ENCODE measurements at regions not wholly inside any gene's neighbourhood (a gene's known extent, or its start where the extent isn't known, plus 50 kb on each side); places are given as distances from the start of the nearest gene placed in this dataset.

GRCh38 chr3:103105206-103105605 lies 670.4 kb downstream of the ZPLD1 start:
- no peaks in the 10 kb centered on the region for H3K27me3 ChIP-seq (ENCODE audit: control insufficient read depth in 2 of 2, insufficient read depth in 2 of 2, low read length in 2 of 2)
- H3K4me1 ChIP-seq (ENCODE audit: control insufficient read depth in 2 of 2, insufficient read depth in 2 of 2, low read length in 2 of 2): no peaks in the 10 kb centered on the region
- no peaks in the 10 kb centered on the region for H3K9me3 ChIP-seq (ENCODE audit: control insufficient read depth in 2 of 2, low read length in 2 of 2)
- no peak overlapping the region for H3K27ac ChIP-seq (ENCODE audit: low read depth in 2 of 2, low read length in 2 of 2)
- H3K36me3 ChIP-seq (ENCODE audit: control insufficient read depth in 2 of 2, insufficient read depth in 2 of 2, low read length in 2 of 2): no peaks in the 10 kb centered on the region
- H3K4me3 ChIP-seq (ENCODE audit: low read length in 2 of 2): no peak overlapping the region
- no peak overlapping the region for H3K9ac ChIP-seq (ENCODE audit: low read depth in 1 of 2, low read length in 2 of 2)

- no peak overlapping the region for H3K4me3 ChIP-seq (ENCODE audit: low read length in 2 of 2)
- H3K9ac ChIP-seq (ENCODE audit: low read depth in 1 of 2, low read length in 2 of 2): no peak overlapping the region
- no peaks in the 10 kb centered on the region for H3K27me3 ChIP-seq (ENCODE audit: control insufficient read depth in 2 of 2, insufficient read depth in 2 of 2, low read length in 2 of 2)
- H3K9me3 ChIP-seq (ENCODE audit: control insufficient read depth in 2 of 2, low read length in 2 of 2): no peaks in the 10 kb centered on the region
- H3K36me3 ChIP-seq (ENCODE audit: control insufficient read depth in 2 of 2, insufficient read depth in 2 of 2, low read length in 2 of 2): no peaks in the 10 kb centered on the region
- no peak overlapping the region for H3K27ac ChIP-seq (ENCODE audit: low read depth in 2 of 2, low read length in 2 of 2)
- no peaks in the 10 kb centered on the region for H3K4me1 ChIP-seq (ENCODE audit: control insufficient read depth in 2 of 2, insufficient read depth in 2 of 2, low read length in 2 of 2)
Measured at GRCh38 chr3:103112273-103112672, 677.5 kb downstream of the ZPLD1 start.

- Histone ChIP-seq H3K36me3 (ENCODE audit: control insufficient read depth in 2 of 2, insufficient read depth in 2 of 2, low read length in 2 of 2) (no peaks in the 10 kb centered on the region), H3K4me3 (ENCODE audit: low read length in 2 of 2) (no peak overlapping the region), H3K27me3 (ENCODE audit: control insufficient read depth in 2 of 2, insufficient read depth in 2 of 2, low read length in 2 of 2) (no peaks in the 10 kb centered on the region), H3K9ac (ENCODE audit: low read depth in 1 of 2, low read length in 2 of 2) (no peak overlapping the region), H3K9me3 (ENCODE audit: control insufficient read depth in 2 of 2, low read length in 2 of 2) (no peaks in the 10 kb centered on the region), H3K27ac (ENCODE audit: low read depth in 2 of 2, low read length in 2 of 2) (no peak overlapping the region), H3K4me1 (ENCODE audit: control insufficient read depth in 2 of 2, insufficient read depth in 2 of 2, low read length in 2 of 2) (no peaks in the 10 kb centered on the region)
Measured at GRCh38 chr3:103126115-103126514, 691.3 kb downstream of the ZPLD1 start.

- Histone ChIP-seq H3K36me3 (ENCODE audit: control insufficient read depth in 2 of 2, insufficient read depth in 2 of 2, low read length in 2 of 2) (no peaks in the 10 kb centered on the region), H3K9ac (ENCODE audit: low read depth in 1 of 2, low read length in 2 of 2) (no peak overlapping the region), H3K4me3 (ENCODE audit: low read length in 2 of 2) (no peak overlapping the region), H3K27me3 (ENCODE audit: control insufficient read depth in 2 of 2, insufficient read depth in 2 of 2, low read length in 2 of 2) (no peaks in the 10 kb centered on the region), H3K9me3 (ENCODE audit: control insufficient read depth in 2 of 2, low read length in 2 of 2) (no peaks in the 10 kb centered on the region), H3K27ac (ENCODE audit: low read depth in 2 of 2, low read length in 2 of 2) (no peak overlapping the region), H3K4me1 (ENCODE audit: control insufficient read depth in 2 of 2, insufficient read depth in 2 of 2, low read length in 2 of 2) (no peaks in the 10 kb centered on the region)
Measured at GRCh38 chr3:103127098-103127630, 692.3 kb downstream of the ZPLD1 start.

- Histone ChIP-seq H3K4me3 (ENCODE audit: low read length in 2 of 2) (no peak overlapping the region), H3K36me3 (ENCODE audit: control insufficient read depth in 2 of 2, insufficient read depth in 2 of 2, low read length in 2 of 2) (no peaks in the 10 kb centered on the region), H3K9me3 (ENCODE audit: control insufficient read depth in 2 of 2, low read length in 2 of 2) (no peaks in the 10 kb centered on the region), H3K9ac (ENCODE audit: low read depth in 1 of 2, low read length in 2 of 2) (no peak overlapping the region), H3K4me1 (ENCODE audit: control insufficient read depth in 2 of 2, insufficient read depth in 2 of 2, low read length in 2 of 2) (no peaks in the 10 kb centered on the region), H3K27me3 (ENCODE audit: control insufficient read depth in 2 of 2, insufficient read depth in 2 of 2, low read length in 2 of 2) (no peaks in the 10 kb centered on the region), H3K27ac (ENCODE audit: low read depth in 2 of 2, low read length in 2 of 2) (no peak overlapping the region)
Measured at GRCh38 chr3:103127737-103128136, 692.9 kb downstream of the ZPLD1 start.

- Histone ChIP-seq H3K27me3 (ENCODE audit: control insufficient read depth in 2 of 2, insufficient read depth in 2 of 2, low read length in 2 of 2) (no peaks in the 10 kb centered on the region), H3K4me1 (ENCODE audit: control insufficient read depth in 2 of 2, insufficient read depth in 2 of 2, low read length in 2 of 2) (no peaks in the 10 kb centered on the region), H3K36me3 (ENCODE audit: control insufficient read depth in 2 of 2, insufficient read depth in 2 of 2, low read length in 2 of 2) (no peaks in the 10 kb centered on the region), H3K4me3 (ENCODE audit: low read length in 2 of 2) (no peak overlapping the region), H3K9ac (ENCODE audit: low read depth in 1 of 2, low read length in 2 of 2) (no peak overlapping the region), H3K27ac (ENCODE audit: low read depth in 2 of 2, low read length in 2 of 2) (no peak overlapping the region), H3K9me3 (ENCODE audit: control insufficient read depth in 2 of 2, low read length in 2 of 2) (no peaks in the 10 kb centered on the region)
Measured at GRCh38 chr3:103134023-103134724, 699.4 kb downstream of the ZPLD1 start.

GRCh38 chr3:103136621-103137020 lies 701.8 kb downstream of the ZPLD1 start:
- Histone ChIP-seq H3K27me3 (ENCODE audit: control insufficient read depth in 2 of 2, insufficient read depth in 2 of 2, low read length in 2 of 2) (no peaks in the 10 kb centered on the region), H3K4me1 (ENCODE audit: control insufficient read depth in 2 of 2, insufficient read depth in 2 of 2, low read length in 2 of 2) (no peaks in the 10 kb centered on the region), H3K4me3 (ENCODE audit: low read length in 2 of 2) (no peak overlapping the region), H3K9ac (ENCODE audit: low read depth in 1 of 2, low read length in 2 of 2) (no peak overlapping the region), H3K27ac (ENCODE audit: low read depth in 2 of 2, low read length in 2 of 2) (no peak overlapping the region), H3K36me3 (ENCODE audit: control insufficient read depth in 2 of 2, insufficient read depth in 2 of 2, low read length in 2 of 2) (no peaks in the 10 kb centered on the region), H3K9me3 (ENCODE audit: control insufficient read depth in 2 of 2, low read length in 2 of 2) (no peaks in the 10 kb centered on the region)

GRCh38 chr3:103137830-103138229 lies 703.0 kb downstream of the ZPLD1 start:
- H3K9me3 ChIP-seq (ENCODE audit: control insufficient read depth in 2 of 2, low read length in 2 of 2): no peaks in the 10 kb centered on the region
- H3K36me3 ChIP-seq (ENCODE audit: control insufficient read depth in 2 of 2, insufficient read depth in 2 of 2, low read length in 2 of 2): no peaks in the 10 kb centered on the region
- no peak overlapping the region for H3K4me3 ChIP-seq (ENCODE audit: low read length in 2 of 2)
- H3K27ac ChIP-seq (ENCODE audit: low read depth in 2 of 2, low read length in 2 of 2): no peak overlapping the region
- no peaks in the 10 kb centered on the region for H3K4me1 ChIP-seq (ENCODE audit: control insufficient read depth in 2 of 2, insufficient read depth in 2 of 2, low read length in 2 of 2)
- H3K9ac ChIP-seq (ENCODE audit: low read depth in 1 of 2, low read length in 2 of 2): no peak overlapping the region
- H3K27me3 ChIP-seq (ENCODE audit: control insufficient read depth in 2 of 2, insufficient read depth in 2 of 2, low read length in 2 of 2): no peaks in the 10 kb centered on the region

- H3K4me1 ChIP-seq (ENCODE audit: control insufficient read depth in 2 of 2, insufficient read depth in 2 of 2, low read length in 2 of 2): no peaks in the 10 kb centered on the region
- H3K9ac ChIP-seq (ENCODE audit: low read depth in 1 of 2, low read length in 2 of 2): no peak overlapping the region
- no peaks in the 10 kb centered on the region for H3K27me3 ChIP-seq (ENCODE audit: control insufficient read depth in 2 of 2, insufficient read depth in 2 of 2, low read length in 2 of 2)
- no peaks in the 10 kb centered on the region for H3K9me3 ChIP-seq (ENCODE audit: control insufficient read depth in 2 of 2, low read length in 2 of 2)
- H3K4me3 ChIP-seq (ENCODE audit: low read length in 2 of 2): no peak overlapping the region
- H3K36me3 ChIP-seq (ENCODE audit: control insufficient read depth in 2 of 2, insufficient read depth in 2 of 2, low read length in 2 of 2): no peaks in the 10 kb centered on the region
- no peak overlapping the region for H3K27ac ChIP-seq (ENCODE audit: low read depth in 2 of 2, low read length in 2 of 2)
Measured at GRCh38 chr3:103158183-103158582, 723.4 kb downstream of the ZPLD1 start.

GRCh38 chr3:103166890-103167289 lies 732.1 kb downstream of the ZPLD1 start:
- Histone ChIP-seq H3K4me1 (ENCODE audit: control insufficient read depth in 2 of 2, insufficient read depth in 2 of 2, low read length in 2 of 2) (no peaks in the 10 kb centered on the region), H3K4me3 (ENCODE audit: low read length in 2 of 2) (no peak overlapping the region), H3K27ac (ENCODE audit: low read depth in 2 of 2, low read length in 2 of 2) (no peak overlapping the region), H3K9ac (ENCODE audit: low read depth in 1 of 2, low read length in 2 of 2) (no peak overlapping the region), H3K36me3 (ENCODE audit: control insufficient read depth in 2 of 2, insufficient read depth in 2 of 2, low read length in 2 of 2) (no peaks in the 10 kb centered on the region), H3K27me3 (ENCODE audit: control insufficient read depth in 2 of 2, insufficient read depth in 2 of 2, low read length in 2 of 2) (no peaks in the 10 kb centered on the region), H3K9me3 (ENCODE audit: control insufficient read depth in 2 of 2, low read length in 2 of 2) (no peaks in the 10 kb centered on the region)
